ENCODE measurements at regions not wholly inside any gene's neighbourhood (a gene's known extent, or its start where the extent isn't known, plus 50 kb on each side); places are given as distances from the start of the nearest gene placed in this dataset.

GRCh38 chr2:155703048-155703447, 629.5 kb downstream of the NR4A2 start:
- Histone ChIP-seq H4K20me1 (ENCODE audit: control insufficient read depth, insufficient read depth, low read depth, low read length) (no peaks in the 10 kb centered on the region), H3F3A (ENCODE audit: control insufficient read depth, insufficient read depth) (no peaks in the 10 kb centered on the region), H3K4me2 (ENCODE audit: low read length) (no peak overlapping the region), H3K36me3 (ENCODE audit: control insufficient read depth, low read length) (no peaks in the 10 kb centered on the region), H3K27me3 (ENCODE audit: control insufficient read depth, low read length) (no peaks in the 10 kb centered on the region), H3K79me2 (ENCODE audit: control insufficient read depth, low read length) (no peaks in the 10 kb centered on the region), H3K27ac (ENCODE audit: low read depth, low read length) (no peak overlapping the region), H3K9me2 (replicated peaks; ENCODE audit: control insufficient read depth, low read length) (no peaks in the 10 kb centered on the region), H3K4me1 (ENCODE audit: control insufficient read depth, low read length) (no peaks in the 10 kb centered on the region), H3K4me3 (ENCODE audit: low read length) (no peak overlapping the region), H3K9me3 (ENCODE audit: control insufficient read depth, insufficient read depth, low read length) (peaks cover 1% of the 10 kb centered on the region; the same call in 1 of the 2 replicates)
- TF ChIP-seq CTCF (IDR thresholded peaks at IDR 0.05; ENCODE audit: low read depth, low read length, poor library complexity, severe bottlenecking) (no peak), EZH2phosphoT487 (IDR thresholded peaks at IDR 0.05; ENCODE audit: borderline replicate concordance, low read length) (no peak)

DNA sequence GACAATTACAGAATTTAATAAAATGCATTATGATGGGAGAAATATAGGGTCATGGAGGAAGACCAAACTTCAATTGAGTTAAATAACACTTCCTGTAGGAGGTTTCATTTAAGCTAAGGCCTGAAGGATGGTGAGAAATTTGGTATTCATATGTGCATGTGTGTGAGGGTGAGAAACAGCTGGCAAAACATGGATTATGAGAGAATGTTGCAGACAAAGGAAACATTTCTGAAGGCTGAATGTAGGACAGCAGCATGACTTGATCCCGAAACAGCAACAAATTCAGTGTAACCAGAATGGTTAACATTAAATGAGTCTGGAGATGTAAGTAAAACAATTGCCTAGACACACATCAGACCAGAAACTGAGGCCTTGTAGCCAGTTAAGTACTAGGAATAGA, 630.8 kb downstream of the NR4A2 start:
- no peaks in the 10 kb centered on the region for H3K9me3 ChIP-seq (ENCODE audit: control insufficient read depth, insufficient read depth, low read length)
- no peak overlapping the region for H3K4me3 ChIP-seq (ENCODE audit: low read length)
- no peaks in the 10 kb centered on the region; the same call in 1 of the 2 replicates for H3K4me1 ChIP-seq (ENCODE audit: control insufficient read depth, low read length)
- H3K9me2 ChIP-seq (replicated peaks; ENCODE audit: control insufficient read depth, low read length), result no peaks in the 10 kb centered on the region
- no peak overlapping the region for H3K27ac ChIP-seq (ENCODE audit: low read depth, low read length)
- no peaks in the 10 kb centered on the region for H3K36me3 ChIP-seq (ENCODE audit: control insufficient read depth, low read length)
- TF ChIP-seq EZH2phosphoT487 (IDR thresholded peaks at IDR 0.05; ENCODE audit: borderline replicate concordance, low read length) (no peak), CTCF (IDR thresholded peaks at IDR 0.05; ENCODE audit: low read depth, low read length, poor library complexity, severe bottlenecking) (no peak)
- no peak overlapping the region for H3K4me2 ChIP-seq (ENCODE audit: low read length)
- H3F3A ChIP-seq (ENCODE audit: control insufficient read depth, insufficient read depth), result no peaks in the 10 kb centered on the region
- no peaks in the 10 kb centered on the region for H4K20me1 ChIP-seq (ENCODE audit: control insufficient read depth, insufficient read depth, low read depth, low read length)
- H3K79me2 ChIP-seq (ENCODE audit: control insufficient read depth, low read length), result no peaks in the 10 kb centered on the region
- H3K27me3 ChIP-seq (ENCODE audit: control insufficient read depth, low read length), result no peaks in the 10 kb centered on the region

- H3K27me3 ChIP-seq (ENCODE audit: control insufficient read depth, low read length), result no peaks in the 10 kb centered on the region
- no peaks in the 10 kb centered on the region for H3K9me3 ChIP-seq (ENCODE audit: control insufficient read depth, insufficient read depth, low read length)
- H3K27ac ChIP-seq (ENCODE audit: low read depth, low read length), result no peak overlapping the region
- no peaks in the 10 kb centered on the region for H3K36me3 ChIP-seq (ENCODE audit: control insufficient read depth, low read length)
- H3K4me1 ChIP-seq (ENCODE audit: control insufficient read depth, low read length), result peaks cover 3% of the 10 kb centered on the region; the same call in 1 of the 2 replicates
- H3K79me2 ChIP-seq (ENCODE audit: control insufficient read depth, low read length), result no peaks in the 10 kb centered on the region
- TF ChIP-seq CTCF (IDR thresholded peaks at IDR 0.05; ENCODE audit: low read depth, low read length, poor library complexity, severe bottlenecking) (no peak), EZH2phosphoT487 (IDR thresholded peaks at IDR 0.05; ENCODE audit: borderline replicate concordance, low read length) (no peak)
- no peaks in the 10 kb centered on the region for H3K9me2 ChIP-seq (replicated peaks; ENCODE audit: control insufficient read depth, low read length)
- H3K4me3 ChIP-seq (ENCODE audit: low read length), result no peak overlapping the region
- H4K20me1 ChIP-seq (ENCODE audit: control insufficient read depth, insufficient read depth, low read depth, low read length), result no peaks in the 10 kb centered on the region
- no peaks in the 10 kb centered on the region for H3F3A ChIP-seq (ENCODE audit: control insufficient read depth, insufficient read depth)
- no peak overlapping the region for H3K4me2 ChIP-seq (ENCODE audit: low read length)
Observed at GRCh38 chr2:155696571-155696970, 636.0 kb downstream of the NR4A2 start.

- Histone ChIP-seq H3K27me3 (ENCODE audit: control insufficient read depth, low read length) (no peaks in the 10 kb centered on the region), H3F3A (ENCODE audit: control insufficient read depth, insufficient read depth) (no peaks in the 10 kb centered on the region), H3K9me2 (replicated peaks; ENCODE audit: control insufficient read depth, low read length) (no peaks in the 10 kb centered on the region), H3K4me1 (ENCODE audit: control insufficient read depth, low read length) (peaks cover 12% of the 10 kb centered on the region), H3K4me3 (ENCODE audit: low read length) (no peak overlapping the region), H3K79me2 (ENCODE audit: control insufficient read depth, low read length) (no peaks in the 10 kb centered on the region), H4K20me1 (ENCODE audit: control insufficient read depth, insufficient read depth, low read depth, low read length) (no peaks in the 10 kb centered on the region), H3K36me3 (ENCODE audit: control insufficient read depth, low read length) (no peaks in the 10 kb centered on the region), H3K4me2 (ENCODE audit: low read length) (no peak overlapping the region), H3K27ac (ENCODE audit: low read depth, low read length) (no peak overlapping the region), H3K9me3 (ENCODE audit: control insufficient read depth, insufficient read depth, low read length) (no peaks in the 10 kb centered on the region)
- TF ChIP-seq CTCF (IDR thresholded peaks at IDR 0.05; ENCODE audit: low read depth, low read length, poor library complexity, severe bottlenecking) (no peak), EZH2phosphoT487 (IDR thresholded peaks at IDR 0.05; ENCODE audit: borderline replicate concordance, low read length) (no peak)
Observed at GRCh38 chr2:155695505-155695904, 637.0 kb downstream of the NR4A2 start.

Measured in DOHH2 (cell line).